Ovary (tissue), 3 donors: ENCODE measurements at regions not wholly inside any gene's neighbourhood (a gene's known extent, or its start where the extent isn't known, plus 50 kb on each side); places are given as distances from the start of the nearest gene placed in this dataset.

Source experiments
- POLR2A ChIP-seq: fragments of 450-650 bp; IDR thresholded peaks from one replicate; pipeline ENCODE4 v1.6.1; 2017; ENCODE audit warnings: antibody characterized with exemption, mild to moderate bottlenecking, moderate library complexity
- TF ChIP-seq, protein P1 (sequence below), 3 donors: fragments of 450-650 bp in 2 of 3; fragments of 200-600 bp in 1 of 3; IDR thresholded peaks; one replicate each; pipeline versions ENCODE4 v1.5.1 to v1.8.0; 2016 to 2022; ENCODE audit warnings: antibody characterized with exemption in 3 of 3, mild to moderate bottlenecking in 1 of 3
- donor health status: DM: no; HTN: no; CAD: no.

DNA sequence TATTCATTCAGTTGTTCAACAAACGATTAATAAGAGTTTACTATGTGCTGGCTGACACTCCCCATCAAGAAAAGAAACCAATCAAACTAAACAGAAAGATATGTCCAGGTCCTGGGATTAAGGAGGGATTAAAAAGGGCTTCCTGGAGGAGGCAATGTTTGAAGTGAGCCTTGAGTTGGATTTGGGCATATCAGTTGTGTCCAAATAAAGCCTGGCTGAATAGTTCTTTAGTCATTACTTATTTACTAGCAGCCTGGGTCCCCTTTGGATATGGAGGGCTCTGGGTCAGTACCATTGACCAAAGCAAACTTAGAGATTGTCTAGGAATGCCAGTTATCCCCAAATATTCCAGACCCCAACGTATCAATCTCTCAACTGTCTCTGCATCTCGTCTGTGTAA lies 117.7 kb downstream of the COPRS start:
- TF ChIP-seq, protein P1, sequence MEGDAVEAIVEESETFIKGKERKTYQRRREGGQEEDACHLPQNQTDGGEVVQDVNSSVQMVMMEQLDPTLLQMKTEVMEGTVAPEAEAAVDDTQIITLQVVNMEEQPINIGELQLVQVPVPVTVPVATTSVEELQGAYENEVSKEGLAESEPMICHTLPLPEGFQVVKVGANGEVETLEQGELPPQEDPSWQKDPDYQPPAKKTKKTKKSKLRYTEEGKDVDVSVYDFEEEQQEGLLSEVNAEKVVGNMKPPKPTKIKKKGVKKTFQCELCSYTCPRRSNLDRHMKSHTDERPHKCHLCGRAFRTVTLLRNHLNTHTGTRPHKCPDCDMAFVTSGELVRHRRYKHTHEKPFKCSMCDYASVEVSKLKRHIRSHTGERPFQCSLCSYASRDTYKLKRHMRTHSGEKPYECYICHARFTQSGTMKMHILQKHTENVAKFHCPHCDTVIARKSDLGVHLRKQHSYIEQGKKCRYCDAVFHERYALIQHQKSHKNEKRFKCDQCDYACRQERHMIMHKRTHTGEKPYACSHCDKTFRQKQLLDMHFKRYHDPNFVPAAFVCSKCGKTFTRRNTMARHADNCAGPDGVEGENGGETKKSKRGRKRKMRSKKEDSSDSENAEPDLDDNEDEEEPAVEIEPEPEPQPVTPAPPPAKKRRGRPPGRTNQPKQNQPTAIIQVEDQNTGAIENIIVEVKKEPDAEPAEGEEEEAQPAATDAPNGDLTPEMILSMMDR (IDR thresholded peaks at IDR 0.05): no peak
- TF ChIP-seq POLR2A: no peak
